Astrocyte of the spinal cord (primary cell): ENCODE measurements at regions not wholly inside any gene's neighbourhood (a gene's known extent, or its start where the extent isn't known, plus 50 kb on each side); places are given as distances from the start of the nearest gene placed in this dataset.

Source experiments
- DNase-seq: peaks from one replicate; pipeline ENCODE4 v3.0.0; 2011; ENCODE audit warnings: low read depth, low spot score
- H3K4me3 ChIP-seq: 2 replicates; pipeline ENCODE4 v1.5.1; 2011; ENCODE audit warnings: low read depth, mild to moderate bottlenecking, low read length, moderate library complexity
- CTCF ChIP-seq: IDR thresholded peaks from 2 replicates; pipeline ENCODE4 v1.5.1; 2012; ENCODE audit warnings: low read depth, mild to moderate bottlenecking, low read length, inconsistent platforms
- in situ Hi-C: cut with HindIII; loops from 2 replicates; pipeline ENCODE4 v1.10.0; 2017; ENCODE audit warnings: low sequenced_read_pairs

DNA sequence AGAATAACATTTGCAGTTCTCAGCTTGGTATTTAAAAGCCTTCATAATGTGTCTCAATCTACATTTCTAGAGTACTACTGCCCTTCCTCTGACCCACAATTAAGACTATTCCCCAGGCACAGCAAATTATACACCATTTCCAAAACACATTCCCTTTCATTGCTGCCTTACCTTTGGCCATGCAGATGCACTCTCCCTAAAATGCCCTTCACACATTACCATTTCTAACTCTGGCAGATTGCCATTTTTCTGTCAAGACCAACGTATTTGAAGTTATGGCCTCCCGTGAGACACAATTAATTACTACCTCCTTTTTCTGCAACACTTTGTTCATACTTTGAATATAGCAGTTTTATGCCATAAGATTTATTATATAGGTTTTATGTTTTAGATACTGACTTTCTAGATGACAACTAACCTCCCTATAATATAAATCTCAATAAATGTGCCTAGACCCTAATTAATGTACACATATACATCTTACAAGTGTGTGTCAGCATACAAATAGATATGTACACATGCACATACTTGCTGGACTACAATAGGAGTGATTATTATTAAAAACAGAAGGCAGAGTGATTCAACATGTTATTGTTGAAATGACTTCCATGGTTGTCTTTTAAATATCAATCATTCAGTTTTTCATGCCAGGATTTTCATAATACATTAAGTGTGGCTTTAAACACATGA is 2902.5 kb downstream of the PCDH9 start:
- in situ Hi-C loops, result no loop called here
- no peak for DNase-seq

DNA sequence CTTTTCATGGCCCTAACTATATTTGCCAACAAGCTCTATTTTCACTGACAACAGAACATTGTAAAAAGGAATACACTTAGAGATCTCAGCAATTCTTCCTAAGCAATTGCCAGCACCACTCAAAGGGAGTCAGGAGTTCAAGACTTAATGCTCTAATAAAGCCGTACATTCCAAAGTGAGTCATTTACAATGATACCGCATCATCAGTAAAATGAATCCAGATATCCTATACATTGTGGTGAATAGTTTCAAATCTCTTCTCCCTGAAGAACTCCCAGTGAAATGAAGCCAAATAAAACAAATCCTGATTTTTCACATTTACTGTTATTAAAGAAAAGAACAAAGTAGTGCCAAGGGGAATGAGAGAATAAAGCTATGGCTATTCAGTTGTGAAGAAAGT is 2898.7 kb upstream of the PCDH20 start:
- H3K4me3 ChIP-seq, result no peak overlapping the region
- DNase-seq, result peak; percentile 34
- in situ Hi-C loops, result no loop called here
- TF ChIP-seq CTCF, result no peak

More for the DNA sequence above, 2902.5 kb downstream of the PCDH9 start:
- no peak for TF ChIP-seq CTCF
- H3K4me3 ChIP-seq, result no peak overlapping the region

- no peak for DNase-seq
- in situ Hi-C loops, result no loop called here
- no peak for TF ChIP-seq CTCF
- H3K4me3 ChIP-seq, result no peak overlapping the region
These were observed 2896.3 kb upstream of the PCDH20 start for GRCh38 chr13:64311948-64312347.

DNA sequence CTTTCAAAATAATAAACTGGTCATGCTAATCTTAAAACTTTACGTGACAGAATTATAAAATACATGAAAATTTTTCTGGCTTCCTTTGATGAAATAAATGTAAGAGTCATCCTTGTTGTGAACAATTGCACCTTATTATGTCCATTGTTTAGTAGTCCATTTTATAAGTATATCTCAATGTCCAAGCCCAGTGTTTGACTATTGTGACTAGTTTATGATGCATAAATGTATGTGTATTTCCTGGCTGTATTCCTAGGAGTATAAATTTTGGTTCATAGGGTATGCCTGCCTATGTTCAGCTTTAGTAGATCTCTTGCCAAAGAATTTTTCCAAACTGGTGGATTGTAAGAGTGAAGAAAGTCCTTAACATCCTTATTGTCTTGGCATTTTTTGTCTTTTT is 2895.5 kb upstream of the PCDH20 start:
- no peak for DNase-seq
- TF ChIP-seq CTCF, result no peak
- in situ Hi-C loops, result no loop called here
- H3K4me3 ChIP-seq, result no peak overlapping the region

DNA sequence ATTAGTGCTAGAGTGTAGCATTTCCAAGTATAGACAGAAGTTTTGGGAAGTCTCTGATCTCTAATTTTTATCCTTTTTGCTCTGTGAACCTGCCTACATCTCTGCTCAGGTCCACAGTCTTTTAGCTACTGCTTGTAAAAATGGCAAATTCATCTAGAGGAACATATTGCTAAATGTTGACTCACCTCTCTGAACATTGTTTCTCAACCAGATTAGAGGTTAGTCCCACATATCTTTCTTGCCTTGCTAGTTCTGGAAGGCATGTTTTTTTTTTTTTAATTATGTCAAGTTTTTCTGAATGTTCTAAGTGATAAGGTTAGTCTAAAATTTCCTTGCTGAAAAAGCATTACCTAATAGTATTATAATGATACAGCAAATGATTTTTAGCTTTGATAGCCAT is 2889.6 kb upstream of the PCDH20 start:
- in situ Hi-C loops, result no loop called here
- no peak overlapping the region for H3K4me3 ChIP-seq
- no peak for TF ChIP-seq CTCF
- DNase-seq, result peak; percentile 17

DNA sequence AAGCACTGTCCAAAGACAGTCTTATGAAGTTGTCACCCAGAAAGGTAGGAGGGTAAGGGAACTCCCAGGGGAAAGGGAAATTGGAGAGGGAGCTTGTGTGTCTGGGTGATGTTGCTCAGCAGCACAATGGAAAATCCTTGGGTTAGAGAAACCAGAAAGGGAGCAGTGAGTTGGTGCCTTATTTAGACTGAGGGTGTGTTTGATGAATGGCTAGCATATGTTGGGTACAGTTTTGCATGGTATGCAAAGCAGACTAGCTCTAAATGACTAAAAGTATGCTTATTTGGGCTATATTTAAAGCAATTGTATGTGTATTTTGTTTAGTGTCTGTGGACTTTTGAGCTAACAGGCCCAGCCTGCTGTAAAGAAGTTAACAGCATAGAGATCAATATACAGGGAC is 2884.6 kb upstream of the PCDH20 start:
- in situ Hi-C loops, result no loop called here
- TF ChIP-seq CTCF, result no peak
- DNase-seq, result no peak
- H3K4me3 ChIP-seq, result no peak overlapping the region
